ENCODE measurements at regions not wholly inside any gene's neighbourhood (a gene's known extent, or its start where the extent isn't known, plus 50 kb on each side); places are given as distances from the start of the nearest gene placed in this dataset.

- TF ChIP-seq, protein P1, sequence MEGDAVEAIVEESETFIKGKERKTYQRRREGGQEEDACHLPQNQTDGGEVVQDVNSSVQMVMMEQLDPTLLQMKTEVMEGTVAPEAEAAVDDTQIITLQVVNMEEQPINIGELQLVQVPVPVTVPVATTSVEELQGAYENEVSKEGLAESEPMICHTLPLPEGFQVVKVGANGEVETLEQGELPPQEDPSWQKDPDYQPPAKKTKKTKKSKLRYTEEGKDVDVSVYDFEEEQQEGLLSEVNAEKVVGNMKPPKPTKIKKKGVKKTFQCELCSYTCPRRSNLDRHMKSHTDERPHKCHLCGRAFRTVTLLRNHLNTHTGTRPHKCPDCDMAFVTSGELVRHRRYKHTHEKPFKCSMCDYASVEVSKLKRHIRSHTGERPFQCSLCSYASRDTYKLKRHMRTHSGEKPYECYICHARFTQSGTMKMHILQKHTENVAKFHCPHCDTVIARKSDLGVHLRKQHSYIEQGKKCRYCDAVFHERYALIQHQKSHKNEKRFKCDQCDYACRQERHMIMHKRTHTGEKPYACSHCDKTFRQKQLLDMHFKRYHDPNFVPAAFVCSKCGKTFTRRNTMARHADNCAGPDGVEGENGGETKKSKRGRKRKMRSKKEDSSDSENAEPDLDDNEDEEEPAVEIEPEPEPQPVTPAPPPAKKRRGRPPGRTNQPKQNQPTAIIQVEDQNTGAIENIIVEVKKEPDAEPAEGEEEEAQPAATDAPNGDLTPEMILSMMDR (IDR thresholded peaks at IDR 0.05; ENCODE audit: low read depth, low read length, poor library complexity, severe bottlenecking): no peak
- TF ChIP-seq EZH2phosphoT487 (IDR thresholded peaks at IDR 0.05; ENCODE audit: borderline replicate concordance, low read length): no peak
These were observed 304.7 kb upstream of the GRM3 start for GRCh38 chr7:86339051-86339450.
